ENCODE measurements at regions not wholly inside any gene's neighbourhood (a gene's known extent, or its start where the extent isn't known, plus 50 kb on each side); places are given as distances from the start of the nearest gene placed in this dataset.

- H3K9me3 ChIP-seq (ENCODE audit: low read depth, low read length, poor library complexity, severe bottlenecking) = no peaks in the 10 kb centered on the region
- TF ChIP-seq CTCF (conservative IDR thresholded peaks at IDR 0.05; ENCODE audit: low read depth, low read length) (no peak), EZH2 (IDR thresholded peaks at IDR 0.05; ENCODE audit: borderline replicate concordance, low read depth, low read length, poor library complexity, severe bottlenecking) (no peak)
- intact Hi-C loops (cut with micrococcal nuclease; ENCODE audit: unreplicated experiment) = no loop called here
- no peak overlapping the region for H3K4me3 ChIP-seq (ENCODE audit: low read depth, low read length, poor library complexity, severe bottlenecking)
- ChIA-PET POLR2A (ENCODE audit: low non-redundant PET) (no interaction called here), CTCF (no interaction called here)
- H3K27me3 ChIP-seq (replicated peaks; ENCODE audit: insufficient read depth, low read depth, low read length, poor library complexity) = no peaks in the 10 kb centered on the region
- H3K4me1 ChIP-seq (ENCODE audit: insufficient read depth, low read length, poor library complexity, severe bottlenecking) = no peaks in the 10 kb centered on the region
- H3K27ac ChIP-seq (ENCODE audit: low read depth, low read length, poor library complexity, severe bottlenecking) = no peak overlapping the region
- no peaks in the 10 kb centered on the region for H3K36me3 ChIP-seq (ENCODE audit: insufficient read depth, low read length, poor library complexity, severe bottlenecking)
- no peak for DNase-seq (ENCODE audit: low spot score)
- no TSS peak for BruUV-seq (replicated peaks)
These were observed 146.8 kb upstream of the PMEPA1 start for GRCh38 chr20:57856658-57857057.

GRCh38 chr20:57851796-57852195, 142.0 kb upstream of the PMEPA1 start:
- no peak overlapping the region for H3K4me3 ChIP-seq (ENCODE audit: low read depth, low read length, poor library complexity, severe bottlenecking)
- no peaks in the 10 kb centered on the region for H3K36me3 ChIP-seq (ENCODE audit: insufficient read depth, low read length, poor library complexity, severe bottlenecking)
- ChIA-PET CTCF (no interaction called here), POLR2A (ENCODE audit: low non-redundant PET) (no interaction called here)
- BruUV-seq (replicated peaks) = no TSS peak
- H3K4me1 ChIP-seq (ENCODE audit: insufficient read depth, low read length, poor library complexity, severe bottlenecking) = no peaks in the 10 kb centered on the region
- no peak for DNase-seq (ENCODE audit: low spot score)
- H3K27ac ChIP-seq (ENCODE audit: low read depth, low read length, poor library complexity, severe bottlenecking) = no peak overlapping the region
- intact Hi-C loops (cut with micrococcal nuclease; ENCODE audit: unreplicated experiment) = no loop called here
- TF ChIP-seq CTCF (conservative IDR thresholded peaks at IDR 0.05; ENCODE audit: low read depth, low read length) (no peak), EZH2 (IDR thresholded peaks at IDR 0.05; ENCODE audit: borderline replicate concordance, low read depth, low read length, poor library complexity, severe bottlenecking) (no peak)
- no peaks in the 10 kb centered on the region for H3K9me3 ChIP-seq (ENCODE audit: low read depth, low read length, poor library complexity, severe bottlenecking)
- peaks cover 3% of the 10 kb centered on the region for H3K27me3 ChIP-seq (replicated peaks; ENCODE audit: insufficient read depth, low read depth, low read length, poor library complexity)

DNA sequence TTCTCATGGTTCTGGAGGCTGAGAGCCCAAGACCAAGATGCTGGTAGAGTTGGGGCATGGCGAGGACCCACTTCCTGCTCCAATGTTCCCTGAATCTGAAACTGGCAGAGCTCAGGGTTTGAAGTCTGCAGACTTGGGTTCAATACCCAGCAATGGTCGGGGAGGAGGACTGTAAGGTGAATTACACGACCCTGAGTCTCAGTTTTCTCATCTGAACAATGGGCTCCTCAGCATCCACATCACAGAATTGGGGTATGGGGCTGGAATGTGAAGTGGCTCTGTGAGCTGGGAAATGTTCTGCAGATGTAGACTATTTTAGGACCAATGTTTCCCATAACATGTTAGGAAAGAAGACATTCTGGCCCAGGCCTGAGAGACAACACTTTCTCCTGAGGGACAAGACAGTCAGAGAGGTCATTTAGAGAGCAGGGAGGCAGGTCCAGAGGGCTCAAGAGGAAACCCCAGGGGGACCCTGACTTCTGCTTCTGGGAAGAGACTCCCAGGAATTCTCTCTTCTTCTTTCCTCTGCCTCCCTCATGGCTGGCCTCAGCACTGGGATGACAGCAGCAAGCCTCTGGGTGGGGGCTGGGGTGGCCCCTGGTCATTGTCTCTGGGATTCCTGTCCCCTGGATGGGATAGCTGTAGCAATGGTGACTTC, 141.3 kb upstream of the PMEPA1 start:
- peaks cover 3% of the 10 kb centered on the region for H3K27me3 ChIP-seq (replicated peaks; ENCODE audit: insufficient read depth, low read depth, low read length, poor library complexity)
- BruUV-seq (replicated peaks) = no TSS peak

More for the DNA sequence above, 141.3 kb upstream of the PMEPA1 start:
- ChIA-PET CTCF (no interaction called here), POLR2A (ENCODE audit: low non-redundant PET) (no interaction called here)
- Histone ChIP-seq H3K4me3 (ENCODE audit: low read depth, low read length, poor library complexity, severe bottlenecking) (no peak overlapping the region), H3K4me1 (ENCODE audit: insufficient read depth, low read length, poor library complexity, severe bottlenecking) (no peaks in the 10 kb centered on the region), H3K27ac (ENCODE audit: low read depth, low read length, poor library complexity, severe bottlenecking) (no peak overlapping the region), H3K9me3 (ENCODE audit: low read depth, low read length, poor library complexity, severe bottlenecking) (no peaks in the 10 kb centered on the region), H3K36me3 (ENCODE audit: insufficient read depth, low read length, poor library complexity, severe bottlenecking) (no peaks in the 10 kb centered on the region)
- intact Hi-C loops (cut with micrococcal nuclease; ENCODE audit: unreplicated experiment) = no loop called here
- no peak for DNase-seq (ENCODE audit: low spot score)
- no peak for TF ChIP-seq CTCF (conservative IDR thresholded peaks at IDR 0.05; ENCODE audit: low read depth, low read length)
- TF ChIP-seq EZH2 (IDR thresholded peaks at IDR 0.05; ENCODE audit: borderline replicate concordance, low read depth, low read length, poor library complexity, severe bottlenecking) = no peak
